C4-2B (cell line): ENCODE measurements at regions not wholly inside any gene's neighbourhood (a gene's known extent, or its start where the extent isn't known, plus 50 kb on each side); places are given as distances from the start of the nearest gene placed in this dataset.

Experiments used
- CTCF ChIP-seq: fragments of 450-650 bp; conservative IDR thresholded peaks from 2 replicates; pipeline ENCODE4 v1.5.1; 2017; ENCODE audit warnings: mild to moderate bottlenecking
- ZFX ChIP-seq: fragments of 450-650 bp; IDR thresholded peaks from 2 replicates; pipeline ENCODE4 v1.6.1; 2017

- no peak for TF ChIP-seq CTCF
- no peak for TF ChIP-seq ZFX
These were observed 431.0 kb downstream of the SMARCA1 start for GRCh38 chrX:129092242-129092641.
